ENCODE measurements at regions not wholly inside any gene's neighbourhood (a gene's known extent, or its start where the extent isn't known, plus 50 kb on each side); places are given as distances from the start of the nearest gene placed in this dataset.
"Not testable (repeated sequence)": the region's sequence is repeated elsewhere in the genome, so short reads cannot be mapped to it uniquely, and the experiment has no call there.

GRCh38 chr13:80931118-80931517 is 590.2 kb upstream of the SPRY2 start:
- Histone ChIP-seq H3K36me3 (ENCODE audit: insufficient read depth, low read length) (no peaks in the 10 kb centered on the region), H2AFZ (ENCODE audit: low read length) (no peak overlapping the region), H3K27ac (ENCODE audit: low read depth, low read length) (no peak overlapping the region), H3K27me3 (ENCODE audit: insufficient read depth, low read length) (no peaks in the 10 kb centered on the region), H4K20me1 (ENCODE audit: insufficient read depth, low read length) (no peaks in the 10 kb centered on the region), H3K4me1 (ENCODE audit: insufficient read depth, low read length) (no peaks in the 10 kb centered on the region), H3K9me3 (ENCODE audit: low read depth, low read length) (no peaks in the 10 kb centered on the region), H3K79me2 (ENCODE audit: insufficient read depth, low read length) (no peaks in the 10 kb centered on the region), H3K4me2 (ENCODE audit: insufficient read depth, low read length) (no peak overlapping the region), H3K4me3 (ENCODE audit: insufficient read depth, low read length) (no peak overlapping the region)
- DNase-seq (ENCODE audit: insufficient read length, low spot score, missing footprints) = no peak
- no peak for TF ChIP-seq CTCF (IDR thresholded peaks at IDR 0.05; ENCODE audit: extremely low read depth, low read depth, low read length)

DNA sequence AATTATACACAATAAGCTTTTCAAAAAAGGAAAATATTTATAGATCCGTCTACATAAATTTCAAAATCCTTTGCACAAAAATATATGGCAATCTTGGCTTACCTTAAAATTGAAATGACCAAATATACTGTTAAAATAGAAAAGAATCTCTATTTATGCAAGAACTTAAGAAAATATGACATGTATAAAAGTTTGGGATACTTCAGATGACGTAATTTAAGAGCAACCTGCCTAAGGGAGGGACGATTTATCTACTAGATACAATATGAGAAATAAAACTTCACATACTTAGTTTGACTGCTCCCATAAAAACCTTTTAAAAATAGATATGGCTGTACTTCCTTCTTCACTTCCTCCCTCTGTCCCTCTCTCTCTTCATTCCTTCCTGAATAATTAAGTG is 587.3 kb upstream of the SPRY2 start:
- Histone ChIP-seq H2AFZ (ENCODE audit: low read length) (no peak overlapping the region), H3K4me2 (ENCODE audit: insufficient read depth, low read length) (no peak overlapping the region), H3K4me3 (ENCODE audit: insufficient read depth, low read length) (no peak overlapping the region), H3K36me3 (ENCODE audit: insufficient read depth, low read length) (no peaks in the 10 kb centered on the region), H3K9me3 (ENCODE audit: low read depth, low read length) (no peaks in the 10 kb centered on the region), H4K20me1 (ENCODE audit: insufficient read depth, low read length) (no peaks in the 10 kb centered on the region), H3K27me3 (ENCODE audit: insufficient read depth, low read length) (no peaks in the 10 kb centered on the region), H3K27ac (ENCODE audit: low read depth, low read length) (no peak overlapping the region), H3K79me2 (ENCODE audit: insufficient read depth, low read length) (no peaks in the 10 kb centered on the region), H3K4me1 (ENCODE audit: insufficient read depth, low read length) (no peaks in the 10 kb centered on the region)
- DNase-seq (ENCODE audit: insufficient read length, low spot score, missing footprints) = no peak
- TF ChIP-seq CTCF (IDR thresholded peaks at IDR 0.05; ENCODE audit: extremely low read depth, low read depth, low read length) = no peak

GRCh38 chr13:80926024-80926423 is 585.1 kb upstream of the SPRY2 start:
- H3K4me1 ChIP-seq (ENCODE audit: insufficient read depth, low read length); H3K4me2 ChIP-seq (ENCODE audit: insufficient read depth, low read length); H3K36me3 ChIP-seq (ENCODE audit: insufficient read depth, low read length); DNase-seq (ENCODE audit: insufficient read length, low spot score, missing footprints); H3K27ac ChIP-seq (ENCODE audit: low read depth, low read length); H2AFZ ChIP-seq (ENCODE audit: low read length); H3K27me3 ChIP-seq (ENCODE audit: insufficient read depth, low read length); H3K9me3 ChIP-seq (ENCODE audit: low read depth, low read length); H3K79me2 ChIP-seq (ENCODE audit: insufficient read depth, low read length); H4K20me1 ChIP-seq (ENCODE audit: insufficient read depth, low read length); H3K4me3 ChIP-seq (ENCODE audit: insufficient read depth, low read length): not testable (repeated sequence)

- no peak for TF ChIP-seq CTCF (IDR thresholded peaks at IDR 0.05; ENCODE audit: extremely low read depth, low read depth, low read length)
- Histone ChIP-seq H3K36me3 (ENCODE audit: insufficient read depth, low read length) (no peaks in the 10 kb centered on the region), H3K27ac (ENCODE audit: low read depth, low read length) (no peak overlapping the region), H2AFZ (ENCODE audit: low read length) (no peak overlapping the region), H3K27me3 (ENCODE audit: insufficient read depth, low read length) (no peaks in the 10 kb centered on the region), H4K20me1 (ENCODE audit: insufficient read depth, low read length) (no peaks in the 10 kb centered on the region), H3K4me2 (ENCODE audit: insufficient read depth, low read length) (no peak overlapping the region), H3K79me2 (ENCODE audit: insufficient read depth, low read length) (no peaks in the 10 kb centered on the region), H3K9me3 (ENCODE audit: low read depth, low read length) (no peaks in the 10 kb centered on the region), H3K4me1 (ENCODE audit: insufficient read depth, low read length) (no peaks in the 10 kb centered on the region), H3K4me3 (ENCODE audit: insufficient read depth, low read length) (no peak overlapping the region)
- DNase-seq (ENCODE audit: insufficient read length, low spot score, missing footprints) = no peak
Measured at GRCh38 chr13:80924596-80924995, 583.7 kb upstream of the SPRY2 start.

DNA sequence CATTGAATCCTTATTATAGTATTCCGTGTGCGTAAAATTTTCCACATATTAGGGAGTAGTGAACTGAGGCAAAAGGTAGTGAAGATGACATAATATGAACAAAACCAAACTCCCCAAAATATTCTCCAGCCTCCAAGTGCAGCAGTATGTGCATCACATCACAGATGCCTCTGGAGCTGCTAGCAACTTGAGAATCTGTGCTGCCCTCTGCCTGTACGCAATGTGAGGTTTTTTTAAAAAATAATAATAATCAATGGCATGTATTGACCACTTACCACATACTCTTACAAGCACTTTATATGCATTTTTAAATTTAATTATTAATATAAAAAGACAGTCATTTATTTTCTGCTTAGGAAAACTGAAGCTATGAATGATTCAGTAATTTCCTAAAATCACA is 583.0 kb upstream of the SPRY2 start:
- DNase-seq (ENCODE audit: insufficient read length, low spot score, missing footprints) = no peak
- H3K36me3 ChIP-seq (ENCODE audit: insufficient read depth, low read length) = no peaks in the 10 kb centered on the region
- no peak overlapping the region for H3K4me2 ChIP-seq (ENCODE audit: insufficient read depth, low read length)
- no peaks in the 10 kb centered on the region for H3K27me3 ChIP-seq (ENCODE audit: insufficient read depth, low read length)
- no peak overlapping the region for H3K27ac ChIP-seq (ENCODE audit: low read depth, low read length)
- no peaks in the 10 kb centered on the region for H4K20me1 ChIP-seq (ENCODE audit: insufficient read depth, low read length)
- no peak for TF ChIP-seq CTCF (IDR thresholded peaks at IDR 0.05; ENCODE audit: extremely low read depth, low read depth, low read length)
- no peaks in the 10 kb centered on the region for H3K9me3 ChIP-seq (ENCODE audit: low read depth, low read length)
- no peaks in the 10 kb centered on the region for H3K79me2 ChIP-seq (ENCODE audit: insufficient read depth, low read length)
- no peak overlapping the region for H3K4me3 ChIP-seq (ENCODE audit: insufficient read depth, low read length)
- H3K4me1 ChIP-seq (ENCODE audit: insufficient read depth, low read length) = no peaks in the 10 kb centered on the region
- no peak overlapping the region for H2AFZ ChIP-seq (ENCODE audit: low read length)

All from osteoblast (primary cell).